Dedifferentiated amniotic fluid mesenchymal stem cell (primary cell): ENCODE measurements at regions not wholly inside any gene's neighbourhood (a gene's known extent, or its start where the extent isn't known, plus 50 kb on each side); places are given as distances from the start of the nearest gene placed in this dataset.
"Not testable (repeated sequence)": the region's sequence is repeated elsewhere in the genome, so short reads cannot be mapped to it uniquely, and the experiment has no call there.

ENCODE experiments used
- DNase-seq: peaks from one replicate; pipeline ENCODE4 v3.0.0-alpha.2; 2016; ENCODE audit errors: extremely low spot score

- DNase-seq: no peak
Observed at GRCh38 chr9:129317179-129318011, 139.3 kb upstream of the IER5L start.

DNA sequence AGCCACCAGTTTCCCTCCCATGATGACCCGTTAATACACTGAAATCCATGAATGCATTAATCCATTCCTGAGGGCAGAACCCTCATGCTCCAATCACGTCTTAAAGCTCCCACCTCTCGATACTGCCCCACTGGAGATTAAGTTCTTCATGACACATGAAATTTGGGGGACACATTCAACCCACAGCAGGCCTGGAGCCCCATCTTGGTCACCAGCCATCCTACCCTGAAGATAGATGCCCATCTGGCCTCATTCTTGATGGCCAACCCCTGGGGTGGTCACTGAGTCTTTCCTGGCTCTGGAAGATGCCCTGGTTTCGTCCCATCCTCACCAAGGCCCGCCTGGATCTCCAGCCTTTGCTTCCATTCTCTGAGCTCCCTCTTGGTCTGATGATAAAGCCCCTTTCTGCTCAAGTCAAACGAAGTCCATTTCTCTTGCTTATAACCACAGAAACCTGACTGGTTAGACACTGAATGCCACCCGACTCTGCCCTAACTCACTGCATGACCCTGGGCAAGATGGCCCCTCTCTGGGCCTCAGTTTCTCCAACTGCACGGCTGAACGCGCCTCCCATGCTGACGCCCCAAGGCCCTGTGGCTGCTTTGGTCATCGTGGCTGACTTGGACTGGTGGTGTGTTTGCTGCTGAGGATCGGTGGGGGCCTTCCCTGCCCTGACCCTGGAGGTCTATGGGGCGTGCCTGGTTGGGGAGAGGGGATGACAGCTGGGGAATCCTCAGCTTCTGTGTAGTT is 138.4 kb upstream of the IER5L start:
- no peak for DNase-seq

GRCh38 chr9:129313331-129313955 is 135.4 kb upstream of the IER5L start:
- no peak for DNase-seq

GRCh38 chr9:129312251-129313122 is 134.4 kb upstream of the IER5L start:
- DNase-seq: no peak

GRCh38 chr9:129311643-129312042 is 133.6 kb upstream of the IER5L start:
- no peak for DNase-seq

- no peak for DNase-seq
Observed at GRCh38 chr9:129310666-129311350, 132.7 kb upstream of the IER5L start.

DNA sequence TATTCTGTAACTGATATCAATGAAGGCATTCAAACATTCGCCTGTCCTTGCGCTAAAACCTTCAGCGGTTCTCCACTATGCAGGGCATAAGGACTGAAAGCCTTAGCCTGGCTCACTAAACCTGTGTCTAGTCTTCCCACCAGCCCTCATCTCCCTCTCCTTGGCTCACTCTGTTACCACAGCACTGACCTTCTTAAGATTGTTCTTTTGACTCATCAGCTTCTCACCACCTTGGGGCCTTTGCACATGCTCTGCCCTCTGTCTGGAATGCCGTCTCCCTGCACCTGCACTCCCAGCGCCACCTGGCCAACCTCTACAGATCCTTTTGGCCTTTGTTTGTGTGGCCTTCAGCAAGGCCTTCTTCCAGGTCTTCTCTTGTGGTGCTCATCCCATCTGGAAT is 131.8 kb upstream of the IER5L start:
- DNase-seq: no peak

GRCh38 chr9:129309041-129309430 is 131.0 kb upstream of the IER5L start:
- no peak for DNase-seq

- no peak for DNase-seq
Observed at GRCh38 chr9:129307227-129307970, 129.3 kb upstream of the IER5L start.

DNA sequence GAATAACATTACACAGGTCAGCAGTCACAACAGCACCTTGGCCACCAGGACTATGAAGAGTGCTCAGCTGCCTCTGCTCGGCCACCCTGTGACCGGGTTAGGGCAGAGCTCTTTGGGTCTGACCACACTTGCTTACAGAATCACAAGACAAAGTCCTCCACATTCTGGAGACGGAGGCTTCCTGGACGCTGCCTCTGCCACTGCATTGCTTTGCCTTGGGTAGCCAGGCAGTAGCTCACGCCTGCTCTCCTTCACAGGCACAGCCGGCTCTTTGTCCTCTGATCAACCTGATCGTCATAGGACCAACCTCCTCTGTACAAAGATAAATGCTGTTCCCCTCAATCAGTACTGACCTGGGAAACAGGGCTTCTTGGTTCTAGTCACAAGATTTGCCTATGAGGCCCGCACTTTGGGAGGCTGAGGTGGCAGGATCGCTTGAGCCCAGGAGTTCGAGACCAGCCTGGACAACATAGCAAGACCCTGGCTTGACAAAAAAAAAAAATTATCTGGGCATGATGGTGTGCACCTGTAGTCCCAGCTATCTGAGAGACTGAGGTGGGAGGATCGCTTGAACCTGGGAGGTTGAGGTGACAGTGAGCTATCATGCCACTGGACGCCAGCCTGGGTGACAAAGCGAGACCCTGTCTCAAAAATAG is 128.4 kb upstream of the IER5L start:
- no peak for DNase-seq

DNA sequence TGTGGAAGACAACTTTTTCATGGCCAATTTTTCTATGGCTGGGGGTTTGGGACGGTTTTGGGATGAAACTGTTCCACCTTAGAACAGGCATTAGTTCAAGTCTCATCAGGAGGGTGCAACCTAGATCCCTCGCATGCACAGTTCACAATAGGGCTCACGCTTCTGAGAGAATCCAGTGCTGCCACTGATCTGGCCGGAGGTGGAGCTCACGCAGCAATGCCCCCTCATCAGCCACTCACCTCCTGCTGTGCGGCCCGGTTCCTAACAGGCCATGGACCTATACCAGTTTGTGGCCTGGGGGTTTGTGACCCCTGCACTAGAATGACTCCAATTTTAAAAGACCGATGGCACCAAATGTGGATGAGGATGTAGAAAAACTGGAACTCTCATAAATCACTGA is 127.2 kb upstream of the IER5L start:
- DNase-seq: no peak

DNA sequence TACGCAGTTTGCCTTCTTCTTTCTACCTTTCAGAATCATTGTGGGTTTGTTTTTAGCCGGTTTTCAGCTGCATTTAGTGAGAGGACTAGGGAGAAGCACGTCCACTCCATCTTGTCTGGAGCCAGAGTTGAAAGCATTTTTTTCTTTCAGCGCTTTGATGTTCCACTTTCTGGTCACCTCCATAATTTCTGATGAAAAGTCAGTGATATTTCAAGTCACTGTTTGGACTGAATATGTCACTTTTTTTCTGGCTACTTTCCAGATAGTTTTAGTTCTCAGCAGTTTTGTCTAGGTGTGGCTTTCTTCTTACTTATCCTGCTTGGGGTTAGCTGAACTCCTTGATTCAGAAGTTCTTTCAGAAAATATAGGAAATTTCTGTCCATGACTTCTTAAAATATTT is 123.9 kb upstream of the IER5L start:
- DNase-seq: no peak

DNA sequence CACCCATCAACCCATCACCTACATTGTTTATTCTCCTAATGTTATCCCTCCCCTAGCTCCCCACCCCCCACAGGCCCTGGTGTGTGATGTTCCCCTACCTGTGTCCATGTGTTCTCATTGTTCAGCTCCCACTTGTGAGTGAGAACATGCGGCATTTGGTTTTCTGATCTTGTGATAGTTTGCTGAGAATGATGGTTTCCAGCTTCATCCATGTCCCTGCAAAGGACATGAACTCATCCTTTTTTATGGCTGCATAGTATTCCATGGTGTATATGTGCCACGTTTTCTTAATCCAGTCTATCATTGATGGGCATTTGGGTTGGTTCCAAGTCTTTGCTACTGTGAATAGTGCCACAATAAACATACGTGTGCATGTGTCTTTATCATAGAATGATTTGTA is 118.1 kb upstream of the IER5L start:
- not testable (repeated sequence) for DNase-seq

DNA sequence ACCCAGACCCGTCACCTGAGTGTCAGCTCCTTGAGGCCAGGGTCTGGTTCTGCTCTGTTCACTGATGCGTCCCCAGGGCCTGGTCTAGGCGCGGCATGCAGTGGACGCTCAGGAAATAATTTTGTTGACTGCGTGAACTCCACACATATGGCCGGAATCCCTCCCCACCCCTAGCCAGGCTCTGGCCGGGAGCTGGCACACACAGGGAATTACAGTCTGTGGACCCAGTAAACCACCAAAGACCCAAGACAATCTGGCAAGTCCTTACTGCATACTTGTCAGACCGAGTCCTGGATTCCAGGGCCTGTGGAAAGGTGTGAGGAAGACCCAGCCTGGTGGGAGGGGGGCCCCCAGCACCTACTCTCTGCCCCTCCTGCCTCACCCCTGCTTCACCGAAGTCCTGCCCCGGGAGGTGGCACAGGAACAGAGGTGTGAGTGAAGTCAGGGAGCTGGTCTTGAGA is 113.0 kb upstream of the IER5L start:
- no peak for DNase-seq

DNA sequence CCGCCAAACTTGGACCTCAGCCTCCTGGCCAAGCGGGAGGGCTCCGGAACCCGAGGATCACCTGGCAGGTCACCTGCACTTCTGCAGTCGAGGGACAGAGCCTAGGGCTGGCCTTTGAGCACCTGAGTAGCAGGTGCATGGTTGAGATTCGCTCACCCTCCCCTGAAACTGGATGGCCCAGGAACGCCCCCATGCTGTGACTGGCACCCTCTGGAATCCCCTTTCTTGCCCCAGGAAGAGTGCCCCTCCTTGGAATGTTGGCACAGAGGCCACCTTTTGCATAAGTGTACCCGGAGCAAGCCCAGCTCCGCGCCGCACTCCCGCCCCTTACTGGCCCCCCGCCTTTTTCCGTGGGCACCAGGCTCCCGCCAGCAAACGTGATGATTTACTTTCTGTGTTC is 112.5 kb upstream of the IER5L start:
- no peak for DNase-seq

- DNase-seq: no peak
Observed at GRCh38 chr9:129289883-129290282, 111.8 kb upstream of the IER5L start.

DNA sequence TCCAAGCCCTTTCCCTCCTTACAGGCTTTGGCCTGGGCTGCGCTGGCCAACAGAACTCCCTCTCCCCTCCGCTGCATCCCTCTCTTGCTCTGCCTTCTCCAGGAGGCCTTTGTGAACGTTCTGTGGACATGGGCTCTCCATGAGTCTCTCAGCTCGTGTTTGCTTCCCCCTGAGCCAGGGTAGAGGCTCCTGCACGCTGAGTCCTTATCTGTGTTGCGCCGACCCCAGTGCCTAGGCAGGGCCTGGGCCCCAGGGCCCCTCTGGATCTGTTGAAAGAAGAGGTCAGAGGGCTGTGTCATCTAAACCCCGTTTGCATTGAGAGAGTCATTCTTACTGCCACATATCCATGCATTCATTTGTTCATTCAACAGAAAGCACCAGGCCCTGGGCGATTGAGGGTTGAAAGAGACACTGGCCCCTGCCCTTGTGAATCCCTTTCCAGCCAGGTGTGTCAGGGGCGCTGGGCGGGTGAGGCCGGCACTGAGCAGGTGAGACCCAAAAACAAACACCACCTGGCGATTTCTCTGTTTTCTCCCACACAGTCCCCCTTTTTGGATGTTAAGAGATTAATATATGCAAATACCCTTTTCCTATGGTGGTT is 111.2 kb upstream of the IER5L start:
- no peak for DNase-seq

- DNase-seq: no peak
Observed at GRCh38 chr9:129287619-129288305, 109.7 kb upstream of the IER5L start.
